ENCODE measurements at regions not wholly inside any gene's neighbourhood (a gene's known extent, or its start where the extent isn't known, plus 50 kb on each side); places are given as distances from the start of the nearest gene placed in this dataset.

DNA sequence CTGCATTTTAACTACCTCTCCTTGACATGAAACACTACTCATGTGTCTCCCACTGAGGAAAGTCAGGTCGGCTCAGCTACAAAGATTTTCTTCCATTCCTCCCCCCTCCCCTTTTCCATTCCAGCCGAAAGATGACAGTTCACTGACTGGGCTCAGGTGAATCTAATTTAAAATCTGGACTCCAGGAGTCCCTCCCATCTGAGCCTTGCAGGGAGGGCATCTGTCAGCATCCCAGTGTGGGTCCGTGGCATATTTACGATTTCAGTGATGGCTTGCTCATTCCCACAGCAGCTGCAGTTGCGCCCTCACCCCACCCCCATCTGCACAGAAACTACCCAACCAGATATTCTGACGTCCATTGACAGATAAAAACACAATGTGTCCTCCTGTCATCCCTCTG, 153.7 kb upstream of the ARRDC4 start:
- no peak for DNase-seq
- no peaks in the 10 kb centered on the region for H3K36me3 Mint-ChIP-seq (ENCODE audit: unreplicated experiment)

GRCh38 chr15:97815835-97816234, 144.7 kb upstream of the ARRDC4 start:
- DNase-seq = no peak
- Mint-ChIP-seq H3K27ac (ENCODE audit: unreplicated experiment) (no peak overlapping the region), H3K9me3 (ENCODE audit: unreplicated experiment) (peaks cover 2% of the 10 kb centered on the region), H3K27me3 (ENCODE audit: unreplicated experiment) (no peaks in the 10 kb centered on the region), H3K4me3 (ENCODE audit: unreplicated experiment) (no peak overlapping the region), H3K36me3 (ENCODE audit: unreplicated experiment) (no peaks in the 10 kb centered on the region), H3K4me1 (ENCODE audit: low read depth, unreplicated experiment) (no peaks in the 10 kb centered on the region)
- TF ChIP-seq, protein P1, sequence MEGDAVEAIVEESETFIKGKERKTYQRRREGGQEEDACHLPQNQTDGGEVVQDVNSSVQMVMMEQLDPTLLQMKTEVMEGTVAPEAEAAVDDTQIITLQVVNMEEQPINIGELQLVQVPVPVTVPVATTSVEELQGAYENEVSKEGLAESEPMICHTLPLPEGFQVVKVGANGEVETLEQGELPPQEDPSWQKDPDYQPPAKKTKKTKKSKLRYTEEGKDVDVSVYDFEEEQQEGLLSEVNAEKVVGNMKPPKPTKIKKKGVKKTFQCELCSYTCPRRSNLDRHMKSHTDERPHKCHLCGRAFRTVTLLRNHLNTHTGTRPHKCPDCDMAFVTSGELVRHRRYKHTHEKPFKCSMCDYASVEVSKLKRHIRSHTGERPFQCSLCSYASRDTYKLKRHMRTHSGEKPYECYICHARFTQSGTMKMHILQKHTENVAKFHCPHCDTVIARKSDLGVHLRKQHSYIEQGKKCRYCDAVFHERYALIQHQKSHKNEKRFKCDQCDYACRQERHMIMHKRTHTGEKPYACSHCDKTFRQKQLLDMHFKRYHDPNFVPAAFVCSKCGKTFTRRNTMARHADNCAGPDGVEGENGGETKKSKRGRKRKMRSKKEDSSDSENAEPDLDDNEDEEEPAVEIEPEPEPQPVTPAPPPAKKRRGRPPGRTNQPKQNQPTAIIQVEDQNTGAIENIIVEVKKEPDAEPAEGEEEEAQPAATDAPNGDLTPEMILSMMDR (IDR thresholded peaks at IDR 0.05; ENCODE audit: partially characterized antibody, unreplicated experiment) = no peak

More for the DNA sequence above, 153.7 kb upstream of the ARRDC4 start:
- Mint-ChIP-seq H3K27ac (ENCODE audit: unreplicated experiment) (no peak overlapping the region), H3K4me3 (ENCODE audit: unreplicated experiment) (no peak overlapping the region), H3K9me3 (ENCODE audit: unreplicated experiment) (peaks cover 2% of the 10 kb centered on the region), H3K4me1 (ENCODE audit: low read depth, unreplicated experiment) (peaks cover 5% of the 10 kb centered on the region), H3K27me3 (ENCODE audit: unreplicated experiment) (no peaks in the 10 kb centered on the region)
- TF ChIP-seq, protein P1 (IDR thresholded peaks at IDR 0.05; ENCODE audit: partially characterized antibody, unreplicated experiment) = no peak

- Mint-ChIP-seq H3K36me3 (ENCODE audit: unreplicated experiment) (no peaks in the 10 kb centered on the region), H3K4me1 (ENCODE audit: low read depth, unreplicated experiment) (no peaks in the 10 kb centered on the region), H3K9me3 (ENCODE audit: unreplicated experiment) (no peaks in the 10 kb centered on the region), H3K4me3 (ENCODE audit: unreplicated experiment) (no peak overlapping the region), H3K27me3 (ENCODE audit: unreplicated experiment) (no peaks in the 10 kb centered on the region), H3K27ac (ENCODE audit: unreplicated experiment) (no peak overlapping the region)
- TF ChIP-seq, protein P1 (IDR thresholded peaks at IDR 0.05; ENCODE audit: partially characterized antibody, unreplicated experiment) = no peak
- no peak for DNase-seq
Observed at GRCh38 chr15:97817276-97817890, 143.1 kb upstream of the ARRDC4 start.

- Mint-ChIP-seq H3K27ac (ENCODE audit: unreplicated experiment) (no peak overlapping the region), H3K4me1 (ENCODE audit: low read depth, unreplicated experiment) (peaks cover 5% of the 10 kb centered on the region), H3K27me3 (ENCODE audit: unreplicated experiment) (peaks cover 2% of the 10 kb centered on the region), H3K4me3 (ENCODE audit: unreplicated experiment) (no peak overlapping the region), H3K36me3 (ENCODE audit: unreplicated experiment) (no peaks in the 10 kb centered on the region), H3K9me3 (ENCODE audit: unreplicated experiment) (peaks cover 2% of the 10 kb centered on the region)
- TF ChIP-seq, protein P1 (IDR thresholded peaks at IDR 0.05; ENCODE audit: partially characterized antibody, unreplicated experiment) = no peak
- DNase-seq = no peak
Observed at GRCh38 chr15:97836003-97836402, 124.5 kb upstream of the ARRDC4 start.

- peaks cover 6% of the 10 kb centered on the region for H3K4me1 Mint-ChIP-seq (ENCODE audit: low read depth, unreplicated experiment)
- TF ChIP-seq, protein P1 (IDR thresholded peaks at IDR 0.05; ENCODE audit: partially characterized antibody, unreplicated experiment) = no peak
- no peak for DNase-seq
- no peaks in the 10 kb centered on the region for H3K36me3 Mint-ChIP-seq (ENCODE audit: unreplicated experiment)
- no peak overlapping the region for H3K4me3 Mint-ChIP-seq (ENCODE audit: unreplicated experiment)
- no peaks in the 10 kb centered on the region for H3K9me3 Mint-ChIP-seq (ENCODE audit: unreplicated experiment)
- peaks cover 2% of the 10 kb centered on the region for H3K27me3 Mint-ChIP-seq (ENCODE audit: unreplicated experiment)
- H3K27ac Mint-ChIP-seq (ENCODE audit: unreplicated experiment) = no peak overlapping the region
Observed at GRCh38 chr15:97837896-97838295, 122.6 kb upstream of the ARRDC4 start.

Measured in glutamatergic neuron (in vitro differentiated cells).